NOMO-1 (cell line): ENCODE measurements at regions not wholly inside any gene's neighbourhood (a gene's known extent, or its start where the extent isn't known, plus 50 kb on each side); places are given as distances from the start of the nearest gene placed in this dataset.
"Not testable (repeated sequence)": the region's sequence is repeated elsewhere in the genome, so short reads cannot be mapped to it uniquely, and the experiment has no call there.

ENCODE experiments used
- DNase-seq, 2 experiments: peaks; one replicate each; lab custom pipeline; 2025; ENCODE audit not compliant: unreplicated experiment in 2 of 2; lab: John Stamatoyannopoulos, UW

GRCh38 chr11:24108609-24109008, 388.2 kb upstream of the LUZP2 start:
- no peak for DNase-seq

- no peak for DNase-seq
Measured at GRCh38 chr11:24122291-24122690, 374.6 kb upstream of the LUZP2 start.

GRCh38 chr11:24124876-24125275, 372.0 kb upstream of the LUZP2 start:
- DNase-seq: no peak

DNA sequence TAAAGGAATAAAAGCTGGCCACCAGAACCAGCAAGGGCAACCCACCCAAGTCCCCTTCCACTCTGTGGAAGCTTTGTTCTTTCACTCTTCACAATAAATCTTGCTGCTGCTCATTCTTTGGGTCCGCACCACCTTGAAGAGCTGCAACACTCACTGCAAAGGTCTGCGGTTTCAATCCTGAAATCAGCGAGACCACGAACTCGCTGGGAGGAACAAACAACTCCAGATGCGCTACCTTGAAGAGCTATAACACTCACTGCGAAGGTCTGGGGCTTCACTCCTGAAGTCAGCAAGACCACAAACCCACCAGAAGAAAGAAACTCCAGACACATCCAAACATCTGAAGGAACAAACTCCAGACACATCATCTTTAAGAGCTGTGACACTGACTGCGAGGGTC, 365.2 kb upstream of the LUZP2 start:
- no peak for DNase-seq

DNA sequence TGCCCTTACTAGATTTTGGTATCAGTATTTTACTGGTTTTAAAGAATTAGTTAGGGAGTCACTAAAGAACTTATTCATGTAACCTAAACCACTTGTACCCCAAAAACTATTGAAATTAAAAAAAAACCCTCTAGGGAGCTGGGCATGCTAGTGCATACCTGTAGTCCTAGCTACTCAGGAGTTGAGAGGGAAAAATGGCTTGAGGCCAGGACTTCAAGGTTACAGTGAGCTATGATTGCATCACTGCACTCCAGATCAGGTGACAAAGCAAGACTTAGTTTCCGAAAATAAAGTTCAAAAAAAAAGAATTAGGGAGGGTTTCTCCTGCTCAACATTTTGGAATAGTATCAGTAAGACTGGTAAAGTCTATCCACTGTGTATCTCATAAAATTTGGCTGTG, 364.4 kb upstream of the LUZP2 start:
- no peak for DNase-seq

GRCh38 chr11:24134879-24135589, 361.8 kb upstream of the LUZP2 start:
- DNase-seq: no peak

DNA sequence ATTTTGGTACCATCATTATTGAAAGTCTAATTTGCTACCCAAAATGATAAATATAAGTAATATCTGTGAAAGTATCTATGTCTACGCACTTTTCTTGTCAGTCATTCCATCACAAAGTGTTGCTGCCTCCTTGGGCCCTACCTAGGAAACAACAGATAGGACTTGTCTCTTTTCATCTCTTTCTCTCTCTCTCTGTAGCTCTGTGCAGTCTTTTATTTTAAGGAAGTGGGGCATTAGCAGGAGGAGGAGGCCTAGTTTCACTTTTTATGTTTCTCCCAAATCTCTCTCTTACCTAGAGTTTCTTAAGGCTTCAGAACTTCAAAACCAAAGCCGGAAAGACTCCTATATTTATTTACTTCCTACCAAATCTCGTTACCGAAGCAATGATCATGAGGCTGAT, 354.8 kb upstream of the LUZP2 start:
- DNase-seq: no peak

DNA sequence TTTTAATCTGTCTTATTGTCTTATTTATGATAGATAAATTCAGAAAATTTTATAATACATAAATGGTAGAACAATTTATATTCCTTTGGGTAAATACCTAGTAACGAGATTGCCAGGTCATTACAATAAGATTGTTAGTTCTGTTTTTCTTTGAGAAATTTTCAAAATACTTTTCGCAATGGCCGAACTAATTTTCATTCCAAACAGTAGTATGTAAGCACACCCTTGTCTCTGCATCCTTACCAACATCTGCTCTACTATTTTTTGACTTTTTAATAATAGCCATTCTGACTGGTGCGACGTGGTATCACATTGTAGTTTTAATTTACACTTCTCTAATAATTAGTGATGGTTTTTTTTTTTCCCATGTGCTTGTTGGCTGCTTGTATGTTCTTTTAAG, 351.4 kb upstream of the LUZP2 start:
- DNase-seq: no peak

GRCh38 chr11:24153337-24153736, 343.5 kb upstream of the LUZP2 start:
- DNase-seq: no peak

DNA sequence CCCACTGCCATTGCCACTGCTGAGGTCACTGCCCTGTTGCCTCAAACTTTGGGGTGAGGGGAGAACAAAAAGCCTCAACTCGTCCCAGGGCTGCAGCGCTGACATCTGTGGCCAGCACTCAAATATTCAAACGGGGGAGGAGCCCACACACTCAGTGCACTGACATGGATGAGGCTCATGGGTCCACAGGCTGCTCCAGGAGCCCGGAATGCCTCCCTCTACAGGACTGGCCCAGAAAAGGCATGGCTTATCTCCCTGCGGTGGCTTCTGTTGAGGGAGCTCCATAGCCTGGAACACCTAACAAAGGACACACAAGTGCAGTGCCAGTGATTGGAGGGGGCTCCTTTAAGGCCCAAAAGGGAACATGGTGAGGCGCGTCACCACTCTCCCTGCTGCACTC, 341.1 kb upstream of the LUZP2 start:
- no peak for DNase-seq

GRCh38 chr11:24157316-24157715, 339.5 kb upstream of the LUZP2 start:
- no peak for DNase-seq

DNA sequence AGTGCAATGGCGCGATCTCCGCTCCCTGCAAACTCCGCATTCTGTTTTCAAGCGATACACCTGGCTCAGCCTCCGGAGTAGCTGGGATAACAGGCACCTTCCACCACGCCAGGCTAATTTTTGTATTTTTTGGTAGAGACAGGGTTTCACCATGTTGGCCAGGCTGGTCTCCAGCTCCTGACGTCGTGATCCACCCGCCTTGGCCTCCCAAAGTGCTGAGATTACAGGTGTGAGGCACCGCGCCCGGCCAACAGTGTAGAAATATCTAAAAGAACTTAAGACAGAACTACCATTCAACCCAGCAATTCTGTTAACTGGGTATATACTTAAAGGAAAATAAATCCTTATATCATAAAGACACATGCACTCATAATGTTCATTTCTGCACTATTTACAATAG, 335.3 kb upstream of the LUZP2 start:
- no peak for DNase-seq

GRCh38 chr11:24163146-24163545, 333.7 kb upstream of the LUZP2 start:
- DNase-seq: no peak

GRCh38 chr11:24163841-24164240, 333.0 kb upstream of the LUZP2 start:
- no peak for DNase-seq

DNA sequence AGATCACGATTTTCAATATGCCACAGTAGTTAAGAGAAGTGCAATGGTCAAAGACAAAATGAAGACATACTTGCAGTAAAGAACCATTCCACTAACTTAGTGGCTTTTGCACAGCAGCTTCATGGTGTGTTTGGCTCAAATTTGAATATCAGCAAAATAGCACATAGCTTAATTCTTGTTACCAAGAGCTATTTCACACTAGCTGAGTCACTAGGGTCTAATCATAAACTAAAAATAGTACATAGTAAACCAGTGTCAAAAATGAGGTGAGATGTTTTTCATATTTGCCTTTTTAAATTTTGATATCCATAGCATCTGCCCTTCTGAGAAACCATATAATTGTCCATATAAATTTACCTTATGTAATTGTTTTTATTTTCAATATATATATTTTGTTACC, 325.0 kb upstream of the LUZP2 start:
- no peak for DNase-seq

- DNase-seq: no peak
Measured at GRCh38 chr11:24181395-24182047, 315.3 kb upstream of the LUZP2 start.

DNA sequence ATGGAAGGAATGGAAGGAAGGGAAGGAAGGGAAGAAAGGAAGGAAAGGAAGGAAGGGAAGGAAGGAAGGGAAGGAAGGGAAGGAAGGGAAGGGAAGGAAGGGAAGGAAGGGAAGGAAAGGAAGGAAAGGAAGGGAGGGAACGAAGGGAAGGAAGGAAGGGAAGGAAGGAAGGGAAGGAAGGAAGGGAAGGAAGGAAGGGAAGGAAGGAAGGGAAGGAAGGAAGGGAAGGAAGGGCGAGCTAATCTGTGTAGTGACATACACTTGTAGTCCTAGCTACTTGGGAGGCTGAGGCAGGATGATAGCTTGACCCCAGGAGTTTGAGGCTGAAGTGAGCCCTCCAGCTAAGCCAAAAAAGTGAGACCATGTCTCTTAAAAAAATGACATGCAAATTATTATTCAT, 311.3 kb upstream of the LUZP2 start:
- DNase-seq: not testable (repeated sequence)

DNA sequence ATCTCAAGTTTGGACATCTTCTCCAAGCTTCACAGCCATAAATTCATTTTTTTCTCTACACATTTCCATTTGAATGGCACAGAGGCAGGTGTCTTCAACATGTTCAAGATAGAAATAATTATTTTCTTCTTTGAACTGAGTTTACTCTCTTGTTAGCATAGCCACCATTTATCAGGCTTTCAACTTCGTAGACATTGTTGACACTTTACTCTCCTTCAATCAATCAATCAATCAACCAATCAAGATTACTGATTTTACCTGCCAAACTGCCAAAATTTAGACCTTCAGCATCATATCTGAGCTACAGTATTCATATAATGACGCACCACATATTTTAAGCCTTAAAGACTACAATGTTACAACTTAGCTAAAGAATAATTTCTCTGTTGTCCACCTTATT, 300.1 kb upstream of the LUZP2 start:
- no peak for DNase-seq

DNA sequence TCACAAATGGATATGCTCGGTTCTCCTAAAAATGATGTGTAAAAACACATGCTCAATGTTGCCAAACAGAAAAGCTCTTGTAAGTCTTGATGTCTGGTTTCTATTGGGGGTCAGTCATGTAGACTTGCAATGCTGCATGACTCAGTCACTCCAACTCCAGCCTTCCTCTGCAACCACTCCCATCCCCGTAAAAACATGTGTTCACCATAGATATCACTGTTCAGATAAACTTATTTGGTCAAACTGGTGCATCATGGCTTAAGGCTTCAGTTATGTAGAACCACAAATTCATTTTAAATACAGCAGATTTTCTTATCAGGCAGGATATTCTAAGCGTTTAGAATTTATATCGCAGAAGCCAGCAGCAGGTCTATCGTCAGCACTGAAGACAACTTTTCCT, 298.4 kb upstream of the LUZP2 start:
- no peak for DNase-seq

DNA sequence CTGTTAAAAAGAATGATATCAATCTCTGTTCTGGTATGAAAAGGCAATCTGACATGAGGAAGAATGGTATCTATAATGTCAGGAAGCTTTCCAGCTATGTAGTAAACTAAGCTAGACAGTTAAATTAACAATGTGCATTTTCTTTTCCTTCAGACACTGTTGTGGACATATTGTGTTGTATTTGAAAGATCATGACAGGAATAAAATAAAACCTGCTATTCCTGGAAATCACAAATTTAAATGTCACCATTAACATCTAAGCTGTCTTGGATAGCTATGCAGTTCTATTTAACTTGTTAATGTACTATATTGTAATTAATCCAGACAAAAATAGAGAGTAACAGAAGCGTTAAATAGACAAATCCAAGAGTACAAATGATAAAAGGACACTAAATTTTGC, 297.4 kb upstream of the LUZP2 start:
- no peak for DNase-seq

- DNase-seq: no peak
Measured at GRCh38 chr11:24206030-24206429, 290.8 kb upstream of the LUZP2 start.

DNA sequence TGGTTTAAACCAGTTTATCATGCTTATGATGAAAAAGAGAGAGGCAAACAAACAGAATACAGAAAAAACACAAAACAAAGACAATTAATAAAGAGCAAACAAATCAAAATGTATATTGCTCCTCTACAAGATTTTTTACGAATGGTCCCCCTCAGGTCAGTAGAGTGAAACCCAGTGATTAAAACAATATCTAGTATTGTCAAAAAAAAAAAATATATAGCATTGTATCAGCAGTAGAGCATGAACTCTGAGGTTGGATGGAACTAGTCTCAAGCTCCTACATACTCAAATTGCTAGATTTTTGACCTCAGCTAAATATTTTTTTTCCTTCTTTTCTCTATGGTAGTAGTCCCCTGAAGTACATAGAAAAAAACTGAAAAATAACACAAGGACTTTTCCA, 290.3 kb upstream of the LUZP2 start:
- no peak for DNase-seq

- no peak for DNase-seq
Measured at GRCh38 chr11:24216488-24216887, 280.4 kb upstream of the LUZP2 start.
